Hematopoietic multipotent progenitor cell treated with erythropoietin and hydrocortisone succinate and interleukin-3 and kit ligand, for 8 days (in vitro differentiated cells): ENCODE measurements at regions not wholly inside any gene's neighbourhood (a gene's known extent, or its start where the extent isn't known, plus 50 kb on each side); places are given as distances from the start of the nearest gene placed in this dataset.
A peak's percentile ranks its signal among the peaks of the same experiment; 100 is the strongest.

Experiments
- DNase-seq: peaks from one replicate; pipeline ENCODE4 v3.0.0-alpha.2; 2015

DNA sequence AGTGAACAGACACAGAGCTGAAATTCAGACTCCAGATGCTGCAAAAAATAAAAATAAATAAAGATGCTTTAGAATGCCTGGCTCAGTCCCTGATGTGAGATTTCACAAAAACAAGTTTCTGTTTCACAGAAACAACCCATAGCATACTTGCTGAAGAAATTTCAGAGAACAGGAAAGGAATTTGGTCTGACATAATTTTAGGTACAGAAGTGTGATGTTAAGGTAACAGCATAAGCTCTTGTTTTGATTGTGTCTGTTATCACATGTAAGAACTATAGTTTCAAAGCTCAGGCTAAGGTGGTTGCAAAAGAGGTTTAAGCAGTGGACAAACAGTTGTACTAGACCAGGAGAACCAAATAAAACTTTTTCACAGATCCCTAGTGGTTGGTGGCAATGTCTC lies 152.1 kb downstream of the PTGER3 start:
- DNase-seq = no peak

DNA sequence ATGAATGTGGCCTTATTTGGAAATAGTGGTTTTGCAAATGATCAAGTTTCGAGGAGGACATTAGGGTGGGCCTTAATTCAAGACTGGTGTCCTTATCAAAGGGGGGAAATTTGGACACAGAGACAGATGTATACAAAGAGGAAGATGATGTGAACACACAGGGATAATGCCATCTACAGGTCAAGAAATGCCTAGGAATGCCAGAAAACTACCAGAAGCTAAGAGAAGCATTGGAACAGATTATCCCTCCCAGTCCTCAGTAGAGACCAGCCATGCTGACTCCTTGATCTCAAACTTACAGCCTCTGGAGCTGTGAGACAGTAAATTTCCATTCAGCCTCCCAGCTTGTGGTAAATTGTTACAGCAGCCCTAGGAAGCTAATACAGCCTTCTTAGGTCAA lies 151.4 kb downstream of the PTGER3 start:
- DNase-seq = peak; percentile 40

DNA sequence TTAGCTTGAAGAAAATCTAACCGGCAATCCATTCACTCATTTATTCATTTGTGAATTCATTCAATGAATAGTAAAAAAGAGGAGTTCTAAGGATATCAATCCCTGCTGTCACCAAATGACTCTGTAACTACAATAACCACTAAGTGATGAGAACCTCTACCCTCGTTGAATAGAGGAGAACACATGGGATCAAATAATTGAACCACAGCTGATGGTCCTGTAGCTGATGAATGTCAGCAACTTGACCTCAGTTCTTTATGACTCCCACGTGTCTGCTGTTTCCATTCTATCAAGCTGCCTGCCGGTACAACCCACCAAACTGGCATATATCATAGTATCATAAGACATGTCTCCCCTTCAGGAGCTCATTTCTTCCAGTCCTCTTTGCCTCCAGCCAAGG lies 150.3 kb downstream of the PTGER3 start:
- DNase-seq = no peak

DNA sequence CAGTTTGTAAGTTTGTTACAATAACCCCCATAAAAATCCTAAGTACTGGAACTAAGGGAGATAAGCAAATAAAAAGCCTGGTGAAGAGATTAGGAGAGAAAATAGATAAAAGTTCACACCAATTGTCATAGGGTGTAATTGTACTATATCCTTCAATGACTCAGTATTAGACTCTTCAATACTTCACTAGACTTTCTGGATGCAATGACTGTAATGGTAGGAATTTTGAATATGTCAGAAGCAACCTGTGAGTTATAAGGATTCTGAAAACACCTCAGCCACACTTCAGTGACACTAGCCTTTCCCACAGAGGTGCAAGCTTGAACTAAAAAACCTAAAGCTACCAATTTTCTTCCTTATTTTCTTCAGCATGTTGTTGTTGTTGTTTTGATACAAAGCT lies 147.9 kb downstream of the PTGER3 start:
- no peak for DNase-seq

DNA sequence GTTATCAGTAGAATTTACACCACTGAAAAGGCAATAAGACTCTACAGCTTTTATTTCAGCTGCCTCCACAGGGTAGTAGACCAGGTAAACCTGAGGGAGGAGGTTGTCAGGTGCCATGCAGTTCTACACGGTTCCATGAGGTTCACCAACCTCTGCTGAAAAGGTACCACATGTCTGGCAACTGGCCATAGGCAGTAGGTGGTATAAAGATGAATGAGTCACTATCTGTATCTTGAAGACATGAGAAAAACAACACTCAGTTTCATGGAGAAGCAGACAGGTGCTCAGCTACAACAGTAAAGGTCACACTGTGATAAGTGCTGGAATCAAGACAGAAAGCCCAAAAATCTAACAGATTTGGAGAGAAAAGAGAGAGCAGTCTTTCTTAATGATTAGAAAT lies 145.4 kb downstream of the PTGER3 start:
- no peak for DNase-seq

DNA sequence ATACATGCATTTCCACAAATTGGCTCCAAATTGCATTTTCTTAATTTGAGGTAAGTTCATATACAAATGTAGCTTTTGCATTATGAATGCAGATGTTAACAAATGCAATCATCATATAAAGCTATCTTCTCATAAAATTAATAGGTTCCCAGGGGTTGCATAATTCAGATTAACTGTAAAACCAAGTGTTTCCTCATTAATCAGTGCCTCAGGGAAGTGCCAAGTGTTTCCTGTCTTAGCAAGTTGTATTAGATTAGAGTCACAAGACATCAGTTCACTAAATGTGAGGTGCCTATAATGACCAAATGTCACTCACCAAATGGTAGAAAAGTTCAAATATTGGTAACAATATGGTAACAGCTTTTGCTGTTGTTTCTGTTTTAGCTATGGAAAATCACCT lies 140.8 kb downstream of the PTGER3 start:
- DNase-seq = no peak

DNA sequence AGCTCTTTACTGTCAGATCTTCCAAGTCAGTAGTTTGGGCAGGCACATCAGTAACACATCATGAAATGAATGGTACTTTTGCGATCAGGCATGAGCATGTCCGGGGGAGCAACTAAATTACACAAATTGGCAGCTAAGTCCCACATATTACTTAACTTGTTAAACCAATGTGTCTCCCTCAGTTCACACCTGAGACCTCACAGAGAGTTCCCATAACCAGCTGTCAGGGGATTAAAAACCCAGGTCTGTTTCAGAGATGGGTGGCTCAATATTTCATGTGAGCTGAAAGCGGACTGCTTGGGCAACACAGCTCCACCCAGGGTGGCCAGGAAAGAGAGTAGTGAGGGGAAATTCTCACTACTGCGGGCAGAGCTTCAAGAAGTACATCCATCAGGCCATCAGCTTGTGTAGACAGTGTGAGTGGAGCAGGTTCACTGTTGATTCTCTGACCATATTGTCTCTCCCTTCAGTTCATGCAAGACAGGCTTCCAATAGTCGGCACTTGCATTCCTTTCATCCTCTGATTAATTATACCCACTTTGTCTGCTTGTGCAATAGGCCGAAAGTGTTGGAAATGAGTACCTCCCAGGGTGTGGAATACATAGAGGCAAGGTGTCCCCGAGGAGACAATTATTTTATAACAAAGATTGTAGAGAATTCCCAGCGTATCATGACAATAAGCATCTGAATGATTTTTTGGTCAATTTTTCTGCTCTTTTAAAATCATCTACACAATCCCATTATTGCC lies 139.9 kb downstream of the PTGER3 start:
- DNase-seq = no peak

DNA sequence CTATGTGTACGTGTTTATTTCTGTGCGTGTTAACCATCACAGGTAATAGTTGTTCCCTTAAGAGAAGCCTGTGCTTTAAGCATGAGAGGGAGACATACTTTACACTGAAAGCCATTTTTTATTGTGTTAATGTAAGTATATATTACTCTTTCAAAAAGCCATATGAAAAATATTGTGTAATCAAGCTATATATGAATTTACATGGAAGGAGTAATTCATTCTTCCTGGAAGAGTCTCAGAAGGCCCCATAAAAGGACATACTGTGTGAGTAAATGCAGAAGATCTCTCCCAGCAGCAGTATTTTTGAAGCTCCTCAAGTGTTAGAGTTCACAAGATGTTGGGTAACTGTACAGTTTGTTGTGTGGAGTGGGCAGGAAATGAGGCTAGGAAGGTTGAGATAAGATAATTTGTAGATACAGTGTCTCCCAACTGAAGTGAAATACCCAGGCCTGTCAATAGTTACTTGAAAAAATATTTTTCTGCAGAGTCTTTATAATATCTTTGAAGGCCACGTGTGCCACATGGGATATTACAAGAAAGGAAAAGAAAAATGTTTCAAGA lies 138.3 kb downstream of the PTGER3 start:
- peak; percentile 63 for DNase-seq

DNA sequence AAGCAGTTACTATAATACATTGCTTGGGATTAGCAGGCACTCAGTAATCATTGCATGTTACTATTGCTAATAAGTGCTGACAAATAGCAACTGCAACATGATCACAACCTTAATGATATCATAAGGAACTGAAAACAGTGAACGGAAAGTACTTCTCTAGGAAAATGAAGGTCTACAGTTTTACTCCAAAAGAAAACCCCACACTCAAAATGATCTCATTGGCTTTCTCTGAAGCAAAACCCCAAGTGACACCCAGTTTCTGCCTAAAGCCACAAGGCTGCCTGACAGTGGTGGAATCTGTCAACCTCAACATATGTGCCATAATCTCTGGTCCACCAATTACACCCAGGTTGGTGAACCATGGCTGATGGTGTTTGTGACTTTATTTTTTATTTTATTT lies 137.6 kb downstream of the PTGER3 start:
- peak; percentile 30 for DNase-seq

DNA sequence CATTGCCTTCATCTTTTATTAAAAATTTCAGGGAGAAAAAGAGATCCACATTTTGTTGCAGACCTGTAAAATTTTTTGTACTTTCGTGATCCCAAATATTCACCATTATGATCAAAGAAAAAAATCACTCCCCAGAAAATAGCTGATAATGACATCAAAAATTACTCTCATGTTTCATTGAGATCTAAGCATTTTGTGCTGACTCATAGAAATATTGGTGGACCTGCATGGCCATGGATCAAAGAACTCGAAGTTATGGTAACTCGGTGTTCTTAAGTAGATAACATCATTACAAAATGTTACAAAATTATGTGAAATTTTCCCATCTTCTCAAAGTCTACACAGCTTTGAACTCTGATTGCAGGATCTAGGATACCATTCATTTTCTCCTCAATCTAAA lies 135.8 kb downstream of the PTGER3 start:
- no peak for DNase-seq

DNA sequence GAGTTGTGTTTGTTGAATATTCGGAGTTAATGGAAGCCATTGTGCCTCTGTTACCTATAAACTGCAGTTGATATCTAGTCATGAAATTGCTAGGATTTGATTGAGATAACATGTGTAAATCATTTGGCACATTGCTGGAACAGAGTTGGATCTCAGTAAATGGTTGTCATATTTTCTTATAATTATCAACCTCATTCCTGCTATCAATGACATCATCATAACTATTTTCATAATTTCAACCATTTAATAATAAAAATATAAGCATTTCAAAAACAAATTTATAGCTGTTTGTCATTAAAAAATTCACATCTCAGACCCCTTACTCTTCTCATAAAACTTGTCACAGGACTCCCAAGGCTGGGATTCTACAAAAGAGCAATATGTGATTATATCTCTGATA lies 133.4 kb downstream of the PTGER3 start:
- no peak for DNase-seq

DNA sequence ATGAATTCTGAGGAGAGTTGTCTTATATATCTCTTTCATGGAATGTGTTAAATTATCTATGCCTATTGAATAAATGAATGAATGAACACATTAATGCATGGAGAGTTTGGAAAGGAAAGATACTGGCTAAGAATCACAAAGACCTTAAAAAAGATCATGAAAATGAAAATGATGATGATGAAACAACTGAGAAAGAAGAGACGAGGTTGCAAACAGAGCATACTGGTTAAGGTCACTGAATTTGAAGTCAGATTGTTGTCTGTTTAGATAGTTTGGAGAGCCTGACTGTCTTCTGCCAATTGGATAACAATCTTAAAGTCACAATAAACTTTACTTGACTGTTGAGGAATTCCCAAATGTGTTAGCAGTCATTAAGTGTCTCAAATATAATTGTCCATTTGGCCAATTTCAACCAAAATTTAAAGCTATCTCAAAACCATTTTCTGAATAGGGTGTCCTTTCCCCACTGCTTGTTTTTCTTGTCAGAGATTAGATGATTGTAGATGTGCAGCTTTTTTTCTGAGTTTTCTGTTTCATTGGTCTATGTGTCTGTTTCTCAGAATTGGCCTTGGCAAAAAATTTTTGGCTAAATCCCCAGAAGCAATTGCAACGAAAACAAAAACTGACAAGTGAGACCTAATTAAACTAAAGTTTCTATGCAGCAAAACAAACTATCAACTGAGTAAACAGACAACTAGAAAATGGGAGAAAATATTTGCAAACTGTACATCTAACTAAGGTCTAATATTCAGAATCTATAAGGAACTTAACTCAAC lies 132.2 kb downstream of the PTGER3 start:
- no peak for DNase-seq

DNA sequence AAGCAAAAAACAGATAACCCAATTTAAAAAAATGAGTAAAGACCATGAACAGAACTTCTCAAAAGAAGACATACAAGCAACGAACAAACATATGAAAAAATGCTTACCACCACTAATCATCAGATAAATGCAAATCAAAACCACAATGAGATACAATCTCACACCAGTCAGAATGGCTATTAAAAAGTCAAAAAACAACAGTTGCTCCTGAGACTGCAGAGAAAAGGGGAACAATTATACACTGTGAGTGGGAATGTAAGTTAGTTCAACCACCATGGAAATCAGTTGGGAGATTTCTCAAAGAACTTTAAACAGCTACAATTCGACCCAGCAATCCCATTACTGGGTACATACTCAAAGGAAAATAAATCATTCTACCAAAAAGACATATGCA lies 131.6 kb downstream of the PTGER3 start:
- DNase-seq = no peak

DNA sequence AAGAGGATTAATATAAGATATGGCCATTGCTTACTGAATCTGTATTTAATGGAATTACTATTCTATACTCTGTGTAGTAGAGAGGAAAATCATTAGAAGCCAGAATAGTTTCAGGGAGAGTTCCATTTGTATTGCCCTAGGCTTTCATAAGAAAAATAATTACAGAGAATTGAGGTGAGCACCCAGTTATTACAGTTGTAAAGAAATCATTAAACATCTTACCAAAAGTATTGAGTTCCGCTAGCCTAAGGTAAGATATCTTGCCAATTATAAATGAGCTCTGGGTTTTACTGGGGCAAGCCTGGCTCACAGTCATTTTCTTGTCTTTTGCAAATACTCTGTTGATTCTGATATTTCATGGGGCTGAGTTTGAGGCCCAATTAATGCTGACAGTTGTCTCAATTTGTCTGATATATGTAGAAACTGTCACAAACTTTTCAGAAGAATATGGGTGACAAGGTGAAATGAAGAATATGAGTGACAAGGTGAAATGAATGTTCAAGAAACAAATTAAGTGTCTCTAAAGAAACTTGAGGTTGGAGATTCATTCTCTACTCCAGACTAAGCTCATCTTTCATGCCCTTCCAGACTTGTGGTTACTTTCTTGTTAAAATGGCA lies 127.8 kb downstream of the PTGER3 start:
- DNase-seq = no peak
